ENCODE measurements at regions not wholly inside any gene's neighbourhood (a gene's known extent, or its start where the extent isn't known, plus 50 kb on each side); places are given as distances from the start of the nearest gene placed in this dataset.

DNA sequence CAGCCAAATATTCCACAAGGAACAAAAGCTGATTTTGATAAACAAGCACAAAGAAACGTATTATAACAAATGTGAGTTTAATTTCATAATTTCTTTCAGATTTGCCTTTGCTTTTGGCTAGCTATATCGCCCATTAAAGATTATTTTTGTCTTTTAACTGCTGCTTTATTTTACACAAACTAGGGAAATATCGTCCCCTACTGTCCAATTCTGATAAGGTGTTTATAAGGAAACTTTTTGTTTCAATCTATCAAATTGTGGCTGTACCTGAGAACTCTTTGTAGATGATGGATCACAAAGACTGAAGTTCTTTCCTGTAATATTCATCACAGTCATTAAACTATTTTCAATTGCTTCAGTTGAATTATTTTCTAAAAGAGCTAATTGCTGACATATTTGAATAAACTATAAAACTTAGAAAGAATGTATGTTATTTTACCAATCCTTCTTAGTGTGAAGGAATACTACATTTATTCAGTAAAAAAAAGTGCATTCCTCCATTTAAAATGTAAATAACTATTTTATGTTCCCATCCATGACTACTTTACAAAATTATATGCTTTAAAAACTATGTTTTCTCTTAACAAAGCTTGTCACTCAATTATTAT, 431.3 kb upstream of the ITGA1 start:
- Histone ChIP-seq H3K4me1 (ENCODE audit: insufficient read depth, low read length) (no peaks in the 10 kb centered on the region), H3K4me2 (ENCODE audit: low read length) (no peak overlapping the region), H3K9me2 (replicated peaks; ENCODE audit: low read length) (no peaks in the 10 kb centered on the region), H3K27ac (ENCODE audit: low read length) (no peak overlapping the region), H3K27me3 (ENCODE audit: low read length) (no peaks in the 10 kb centered on the region), H3K9ac (ENCODE audit: low read length) (no peak overlapping the region), H3K79me2 (ENCODE audit: low read length) (no peaks in the 10 kb centered on the region), H3F3A (ENCODE audit: low read length, unreplicated experiment) (no peaks in the 10 kb centered on the region), H2AFZ (ENCODE audit: low read length) (no peak overlapping the region), H3K36me3 (ENCODE audit: low read depth, low read length) (no peaks in the 10 kb centered on the region), H4K20me1 (ENCODE audit: low read length) (no peaks in the 10 kb centered on the region), H3K4me3 (ENCODE audit: low read length) (no peak overlapping the region), H3K9me3 (ENCODE audit: low read length) (no peaks in the 10 kb centered on the region)
- ATAC-seq: no peak
- no TSS peak for BruUV-seq (replicated peaks)
- no peak for TF ChIP-seq EZH2 (IDR thresholded peaks at IDR 0.05; ENCODE audit: low read length, unreplicated experiment)
- TF ChIP-seq CTCF (conservative IDR thresholded peaks at IDR 0.05; ENCODE audit: low read depth, low read length): peak; percentile 66
- intact Hi-C loops (cut with micrococcal nuclease): loop anchor here (1.0 to 2.0 kb wide), 2 partner anchors 1393 to 1398 kb away; no protein-coding TSS in a partner anchor
- peak; percentile 33 for DNase-seq
- POLR2A ChIA-PET (ENCODE audit: unreplicated experiment): no interaction called here
- CTCF ChIA-PET: no interaction called here

DNA sequence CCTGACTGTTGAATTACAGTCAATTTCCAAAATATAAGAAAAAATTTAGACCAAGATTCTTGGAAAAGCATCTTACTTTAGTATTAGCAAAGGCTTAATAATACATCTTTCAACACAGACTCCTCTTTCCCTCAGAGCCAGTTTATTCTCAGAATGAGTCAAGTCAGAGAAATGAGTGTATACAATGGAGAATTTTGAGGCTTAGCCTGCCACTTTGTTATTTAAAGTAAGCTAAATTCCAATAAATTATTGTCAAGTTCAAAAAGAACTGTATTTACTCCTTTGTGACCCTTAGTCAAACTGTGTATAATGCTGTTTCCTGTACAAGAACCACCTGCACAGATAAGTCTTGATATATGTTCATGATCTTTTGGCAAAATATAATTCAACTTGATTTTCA, 428.5 kb upstream of the ITGA1 start:
- POLR2A ChIA-PET (ENCODE audit: unreplicated experiment): no interaction called here

GRCh38 chr5:52360985-52361384, 426.7 kb upstream of the ITGA1 start:
- H3K9me3 ChIP-seq (ENCODE audit: low read length): no peaks in the 10 kb centered on the region
- H4K20me1 ChIP-seq (ENCODE audit: low read length): no peaks in the 10 kb centered on the region
- no peaks in the 10 kb centered on the region for H3F3A ChIP-seq (ENCODE audit: low read length, unreplicated experiment)
- ChIA-PET CTCF (no interaction called here), POLR2A (ENCODE audit: unreplicated experiment) (no interaction called here)
- H3K36me3 ChIP-seq (ENCODE audit: low read depth, low read length): no peaks in the 10 kb centered on the region
- H3K4me2 ChIP-seq (ENCODE audit: low read length): no peak overlapping the region
- H3K79me2 ChIP-seq (ENCODE audit: low read length): no peaks in the 10 kb centered on the region
- ATAC-seq: no peak
- BruUV-seq (replicated peaks): no TSS peak
- no peak overlapping the region for H3K27ac ChIP-seq (ENCODE audit: low read length)
- intact Hi-C loops (cut with micrococcal nuclease): no loop called here
- H3K9me2 ChIP-seq (replicated peaks; ENCODE audit: low read length): no peaks in the 10 kb centered on the region
- H3K4me3 ChIP-seq (ENCODE audit: low read length): no peak overlapping the region
- no peak overlapping the region for H3K9ac ChIP-seq (ENCODE audit: low read length)
- no peaks in the 10 kb centered on the region for H3K27me3 ChIP-seq (ENCODE audit: low read length)
- TF ChIP-seq EZH2 (IDR thresholded peaks at IDR 0.05; ENCODE audit: low read length, unreplicated experiment) (no peak), CTCF (conservative IDR thresholded peaks at IDR 0.05; ENCODE audit: low read depth, low read length) (no peak), EZH2phosphoT487 (IDR thresholded peaks at IDR 0.05; ENCODE audit: borderline replicate concordance, low read length) (no peak)
- no peaks in the 10 kb centered on the region for H3K4me1 ChIP-seq (ENCODE audit: insufficient read depth, low read length)
- no peak for DNase-seq
- no peak overlapping the region for H2AFZ ChIP-seq (ENCODE audit: low read length)

More for the DNA sequence above, 428.5 kb upstream of the ITGA1 start:
- no peak overlapping the region for H2AFZ ChIP-seq (ENCODE audit: low read length)
- no peak for TF ChIP-seq EZH2 (IDR thresholded peaks at IDR 0.05; ENCODE audit: low read length, unreplicated experiment)
- TF ChIP-seq EZH2phosphoT487 (IDR thresholded peaks at IDR 0.05; ENCODE audit: borderline replicate concordance, low read length): no peak
- TF ChIP-seq CTCF (conservative IDR thresholded peaks at IDR 0.05; ENCODE audit: low read depth, low read length): no peak
- H4K20me1 ChIP-seq (ENCODE audit: low read length): no peaks in the 10 kb centered on the region
- no peaks in the 10 kb centered on the region for H3K36me3 ChIP-seq (ENCODE audit: low read depth, low read length)
- H3K4me2 ChIP-seq (ENCODE audit: low read length): no peak overlapping the region
- no peak overlapping the region for H3K4me3 ChIP-seq (ENCODE audit: low read length)
- no peaks in the 10 kb centered on the region for H3K9me3 ChIP-seq (ENCODE audit: low read length)
- H3F3A ChIP-seq (ENCODE audit: low read length, unreplicated experiment): no peaks in the 10 kb centered on the region
- intact Hi-C loops (cut with micrococcal nuclease): no loop called here
- no peak overlapping the region for H3K9ac ChIP-seq (ENCODE audit: low read length)
- H3K27me3 ChIP-seq (ENCODE audit: low read length): no peaks in the 10 kb centered on the region
- CTCF ChIA-PET: no interaction called here
- H3K9me2 ChIP-seq (replicated peaks; ENCODE audit: low read length): no peaks in the 10 kb centered on the region
- H3K79me2 ChIP-seq (ENCODE audit: low read length): no peaks in the 10 kb centered on the region
- BruUV-seq (replicated peaks): no TSS peak
- no peaks in the 10 kb centered on the region for H3K4me1 ChIP-seq (ENCODE audit: insufficient read depth, low read length)
- ATAC-seq (no peak), DNase-seq (no peak)
- no peak overlapping the region for H3K27ac ChIP-seq (ENCODE audit: low read length)

All from PC-3 (cell line).